Epidermal melanocyte (primary cell): ENCODE measurements at regions not wholly inside any gene's neighbourhood (a gene's known extent, or its start where the extent isn't known, plus 50 kb on each side); places are given as distances from the start of the nearest gene placed in this dataset.
"Not testable (repeated sequence)": the region's sequence is repeated elsewhere in the genome, so short reads cannot be mapped to it uniquely, and the experiment has no call there.

ENCODE experiments used
- DNase-seq: peaks from one replicate; pipeline ENCODE4 v3.0.0; 2011; ENCODE audit warnings: low spot score; ENCODE audit not compliant: insufficient read length

- DNase-seq, result no peak
Observed at GRCh38 chr5:98530224-98530623, 243.2 kb upstream of the RGMB start.

GRCh38 chr5:98535901-98536300 lies 237.6 kb upstream of the RGMB start:
- DNase-seq, result no peak

GRCh38 chr5:98540056-98540455 lies 233.4 kb upstream of the RGMB start:
- DNase-seq, result no peak

GRCh38 chr5:98541641-98542040 lies 231.8 kb upstream of the RGMB start:
- DNase-seq, result no peak

GRCh38 chr5:98543490-98543889 lies 230.0 kb upstream of the RGMB start:
- no peak for DNase-seq

- not testable (repeated sequence) for DNase-seq
Observed at GRCh38 chr5:98546924-98547323, 226.5 kb upstream of the RGMB start.

- DNase-seq, result no peak
Observed at GRCh38 chr5:98556712-98557111, 216.8 kb upstream of the RGMB start.

- DNase-seq, result no peak
Observed at GRCh38 chr5:98557916-98558315, 215.5 kb upstream of the RGMB start.

GRCh38 chr5:98563885-98564653 lies 209.4 kb upstream of the RGMB start:
- no peak for DNase-seq

GRCh38 chr5:98564836-98565235 lies 208.6 kb upstream of the RGMB start:
- DNase-seq, result no peak

- no peak for DNase-seq
Observed at GRCh38 chr5:98568336-98568735, 205.1 kb upstream of the RGMB start.

GRCh38 chr5:98569288-98569687 lies 204.2 kb upstream of the RGMB start:
- DNase-seq, result no peak

- no peak for DNase-seq
Observed at GRCh38 chr5:98570010-98570409, 203.5 kb upstream of the RGMB start.

GRCh38 chr5:98570661-98571191 lies 202.7 kb upstream of the RGMB start:
- no peak for DNase-seq

GRCh38 chr5:98573834-98574320 lies 199.6 kb upstream of the RGMB start:
- DNase-seq, result no peak

- DNase-seq, result no peak
Observed at GRCh38 chr5:98576275-98576674, 197.2 kb upstream of the RGMB start.

GRCh38 chr5:98578438-98578837 lies 195.0 kb upstream of the RGMB start:
- no peak for DNase-seq

- no peak for DNase-seq
Observed at GRCh38 chr5:98581112-98581997, 192.1 kb upstream of the RGMB start.

- no peak for DNase-seq
Observed at GRCh38 chr5:98583586-98583985, 189.9 kb upstream of the RGMB start.

GRCh38 chr5:98585661-98586310 lies 187.7 kb upstream of the RGMB start:
- no peak for DNase-seq

GRCh38 chr5:98586581-98586980 lies 186.9 kb upstream of the RGMB start:
- no peak for DNase-seq

- no peak for DNase-seq
Observed at GRCh38 chr5:98587166-98587565, 186.3 kb upstream of the RGMB start.
